Activated T-cell treated with anti-CD3 and anti-CD28 coated beads, Interleukin-2, amount 50 U/mL, for 4 hours (primary cell): ENCODE measurements at regions not wholly inside any gene's neighbourhood (a gene's known extent, or its start where the extent isn't known, plus 50 kb on each side); places are given as distances from the start of the nearest gene placed in this dataset.
"Not testable (repeated sequence)": the region's sequence is repeated elsewhere in the genome, so short reads cannot be mapped to it uniquely, and the experiment has no call there.

Source experiments
- ATAC-seq, 2 donors: fragments of 200-7000 bp; cut with Tn5 transposase; one replicate each; pipeline ENCODE4 v1.10.0; 2021
- DNase-seq: peaks from one replicate; pipeline ENCODE4 v3.0.0-alpha.2; 2020
- H3K27me3 Mint-ChIP-seq: one replicate; pipeline ENCODE4 v1.8.0; 2021; ENCODE audit warnings: low read depth, mixed read lengths
- H3K36me3 Mint-ChIP-seq: one replicate; pipeline ENCODE4 v1.8.0; 2022; ENCODE audit warnings: mixed read lengths; ENCODE audit not compliant: insufficient read depth
- H3K4me1 Mint-ChIP-seq: one replicate; pipeline ENCODE4 v1.8.0; 2021; ENCODE audit warnings: low read depth, mixed read lengths
- H3K4me3 Mint-ChIP-seq: one replicate; pipeline ENCODE4 v1.8.0; 2021; ENCODE audit warnings: mild to moderate bottlenecking, moderate library complexity, mixed read lengths
- H3K9me3 Mint-ChIP-seq: one replicate; pipeline ENCODE4 v1.8.0; 2021; ENCODE audit warnings: mixed read lengths

DNA sequence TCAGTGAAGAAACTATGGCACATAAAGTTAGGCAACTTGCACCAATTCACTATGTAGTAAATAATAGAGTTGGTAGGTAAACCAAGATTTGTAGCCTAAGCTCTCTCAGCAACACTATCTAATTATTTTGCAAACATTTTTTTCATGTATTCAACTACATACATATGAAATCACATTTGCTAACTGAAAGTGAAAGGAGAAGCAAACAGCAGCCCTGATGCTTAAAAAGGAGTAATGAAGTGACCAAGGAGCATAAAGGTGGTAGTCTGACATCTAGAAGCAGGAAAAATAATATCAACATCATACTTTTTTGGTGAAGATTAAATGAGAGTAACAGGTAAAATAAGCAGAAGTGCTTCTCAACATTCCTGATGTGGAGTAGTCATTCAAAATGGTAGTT is 603.7 kb downstream of the GRXCR1 start:
- no peaks in the 10 kb centered on the region for H3K27me3 Mint-ChIP-seq
- H3K36me3 Mint-ChIP-seq: no peaks in the 10 kb centered on the region
- ATAC-seq (no peak), DNase-seq (no peak)
- no peaks in the 10 kb centered on the region for H3K4me1 Mint-ChIP-seq
- H3K9me3 Mint-ChIP-seq: peaks cover 10% of the 10 kb centered on the region
- H3K4me3 Mint-ChIP-seq: no peak overlapping the region

DNA sequence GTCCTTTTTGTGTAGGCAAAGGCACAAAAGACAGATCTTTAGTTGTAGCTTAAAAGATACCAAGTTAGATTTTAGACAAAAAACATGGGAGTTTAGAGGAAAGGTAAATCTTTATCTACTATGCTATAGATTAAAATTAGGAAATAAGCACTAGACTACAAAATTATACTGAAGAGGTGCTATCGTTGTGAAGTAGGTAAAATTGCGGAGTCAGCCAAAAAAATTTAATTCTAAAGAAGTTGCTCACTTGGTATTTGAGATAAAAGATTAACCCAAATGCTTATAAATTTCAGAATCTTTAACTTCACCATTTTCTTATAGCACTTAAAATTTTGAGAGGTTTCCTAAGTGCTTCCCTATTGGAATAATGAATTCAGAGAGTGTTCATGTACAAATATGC is 604.1 kb downstream of the GRXCR1 start:
- Mint-ChIP-seq H3K36me3 (no peaks in the 10 kb centered on the region), H3K4me1 (no peaks in the 10 kb centered on the region), H3K4me3 (no peak overlapping the region), H3K27me3 (no peaks in the 10 kb centered on the region), H3K9me3 (peaks cover 10% of the 10 kb centered on the region)
- ATAC-seq (no peak), DNase-seq (no peak)

DNA sequence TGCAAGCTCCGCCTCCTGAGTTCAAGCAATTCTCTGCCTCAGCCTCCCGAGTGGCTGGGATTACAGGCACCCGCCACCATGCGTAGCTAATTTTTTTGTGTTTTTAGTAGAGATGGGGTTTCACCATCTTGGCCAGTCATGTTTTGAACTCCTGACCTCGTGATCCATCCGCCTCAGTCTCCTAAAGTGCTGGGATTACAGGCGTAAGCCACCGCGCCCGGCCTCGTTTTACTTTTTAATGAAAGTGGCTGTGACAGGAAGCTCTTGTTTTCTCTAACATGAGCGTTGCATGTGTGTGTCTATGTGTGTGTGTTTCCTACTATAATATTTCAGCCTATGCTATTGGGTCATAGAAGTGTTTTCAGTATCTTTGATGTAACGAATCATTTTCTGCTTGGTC is 613.3 kb downstream of the GRXCR1 start:
- not testable (repeated sequence) for ATAC-seq, H3K4me1 Mint-ChIP-seq, DNase-seq, H3K36me3 Mint-ChIP-seq, H3K27me3 Mint-ChIP-seq, H3K4me3 Mint-ChIP-seq
- H3K9me3 Mint-ChIP-seq: peaks cover 26% of the 10 kb centered on the region

DNA sequence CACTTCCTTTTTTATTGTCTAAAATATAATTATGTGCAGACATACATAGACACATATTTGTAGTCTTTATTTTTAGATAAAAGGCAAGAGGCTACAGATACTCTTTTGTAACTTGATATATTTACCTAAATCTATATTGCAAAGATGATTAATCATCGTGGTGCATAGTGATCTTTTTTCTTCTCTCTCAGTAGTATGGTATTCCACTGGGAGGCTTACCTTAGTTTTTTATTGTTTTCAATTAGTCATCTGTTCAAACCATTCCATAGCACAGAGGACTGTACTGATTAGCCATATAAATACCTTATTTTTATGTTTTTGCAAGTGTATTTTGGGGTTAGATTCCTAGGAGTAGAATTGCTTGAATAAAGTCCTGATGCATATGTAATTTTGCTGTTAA is 619.7 kb downstream of the GRXCR1 start:
- H3K27me3 Mint-ChIP-seq: no peaks in the 10 kb centered on the region
- no peaks in the 10 kb centered on the region for H3K36me3 Mint-ChIP-seq
- H3K4me3 Mint-ChIP-seq: no peak overlapping the region
- ATAC-seq (no peak), DNase-seq (no peak)
- no peaks in the 10 kb centered on the region for H3K4me1 Mint-ChIP-seq
- peaks cover 14% of the 10 kb centered on the region for H3K9me3 Mint-ChIP-seq

DNA sequence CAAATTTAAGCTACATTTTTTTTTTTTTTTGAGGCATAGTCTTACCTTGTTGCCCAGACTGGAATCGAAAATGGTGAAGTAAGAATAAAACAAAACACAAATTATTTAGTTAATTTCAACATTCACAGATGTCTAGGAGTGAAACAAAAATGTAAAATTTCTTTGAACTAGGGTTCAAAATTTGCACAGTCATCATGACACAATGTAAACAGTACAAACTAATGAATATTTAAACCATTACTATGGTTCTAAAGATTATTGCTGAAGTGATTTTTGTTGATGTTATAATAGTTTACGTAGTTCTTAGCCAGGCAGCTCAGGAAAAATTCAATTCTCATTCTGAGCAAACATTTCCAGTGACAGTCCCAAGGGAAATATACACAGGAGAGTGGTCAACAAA is 633.1 kb downstream of the GRXCR1 start:
- no peaks in the 10 kb centered on the region for H3K27me3 Mint-ChIP-seq
- no peak overlapping the region for H3K4me3 Mint-ChIP-seq
- no peaks in the 10 kb centered on the region for H3K9me3 Mint-ChIP-seq
- ATAC-seq (no peak), DNase-seq (no peak)
- H3K36me3 Mint-ChIP-seq: no peaks in the 10 kb centered on the region
- H3K4me1 Mint-ChIP-seq: no peaks in the 10 kb centered on the region

DNA sequence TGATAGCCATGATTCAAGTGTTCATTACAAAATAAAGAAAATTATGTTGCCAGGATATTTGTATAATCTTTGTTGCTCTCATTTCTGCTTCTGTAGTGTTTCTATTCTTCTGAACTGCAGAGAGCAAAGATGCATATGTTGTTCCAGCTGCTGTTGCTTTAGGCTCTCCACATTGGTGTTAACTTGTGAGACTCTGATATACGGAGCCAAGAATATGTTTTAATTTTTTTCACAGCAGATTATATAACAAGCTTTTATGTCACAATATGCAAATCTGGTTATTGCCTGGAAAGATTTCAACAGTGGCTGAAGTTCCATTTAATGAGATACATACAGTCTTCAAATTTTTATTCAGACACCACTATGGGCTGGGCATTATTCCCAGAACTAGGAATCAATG is 655.0 kb downstream of the GRXCR1 start:
- Mint-ChIP-seq H3K36me3 (no peaks in the 10 kb centered on the region), H3K27me3 (no peaks in the 10 kb centered on the region), H3K9me3 (peaks cover 13% of the 10 kb centered on the region), H3K4me3 (no peak overlapping the region), H3K4me1 (no peaks in the 10 kb centered on the region)
- no peak for ATAC-seq
- DNase-seq: no peak

DNA sequence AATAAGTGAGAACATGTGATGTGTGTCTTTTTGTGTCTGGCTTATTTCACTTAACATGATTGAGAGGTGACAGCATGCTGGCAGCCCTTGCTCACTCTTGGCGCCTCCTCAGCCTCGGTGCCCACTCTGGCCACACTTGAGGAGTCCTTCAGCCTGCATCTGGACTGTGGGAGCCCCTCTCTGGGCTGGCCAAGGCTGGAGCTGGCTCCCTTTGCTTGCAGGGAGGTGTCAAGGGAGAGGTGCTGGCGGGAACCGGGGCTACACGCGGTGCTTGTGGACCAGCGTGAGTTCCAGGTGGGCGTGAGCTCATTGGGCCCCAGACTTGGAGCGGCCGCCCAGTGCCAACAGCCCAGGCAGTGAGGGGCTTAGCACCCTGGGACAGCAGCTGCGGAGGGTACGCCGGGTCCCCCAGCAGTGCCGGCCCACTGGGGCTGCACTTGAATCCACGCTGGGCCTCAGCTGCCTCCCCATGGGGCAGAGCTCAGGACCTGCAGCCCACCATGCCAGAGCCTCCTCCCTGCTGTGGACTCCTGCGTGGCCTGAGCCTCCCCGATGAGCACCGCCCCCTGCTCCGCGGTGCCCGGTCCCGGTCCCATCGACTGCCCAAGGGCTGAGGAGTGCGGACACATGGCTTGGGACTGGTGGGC is 658.6 kb downstream of the GRXCR1 start:
- Mint-ChIP-seq H3K4me1 (no peaks in the 10 kb centered on the region), H3K4me3 (no peak overlapping the region), H3K36me3 (no peaks in the 10 kb centered on the region), H3K27me3 (no peaks in the 10 kb centered on the region), H3K9me3 (peaks cover 27% of the 10 kb centered on the region)
- DNase-seq (no peak), ATAC-seq (no peak)

DNA sequence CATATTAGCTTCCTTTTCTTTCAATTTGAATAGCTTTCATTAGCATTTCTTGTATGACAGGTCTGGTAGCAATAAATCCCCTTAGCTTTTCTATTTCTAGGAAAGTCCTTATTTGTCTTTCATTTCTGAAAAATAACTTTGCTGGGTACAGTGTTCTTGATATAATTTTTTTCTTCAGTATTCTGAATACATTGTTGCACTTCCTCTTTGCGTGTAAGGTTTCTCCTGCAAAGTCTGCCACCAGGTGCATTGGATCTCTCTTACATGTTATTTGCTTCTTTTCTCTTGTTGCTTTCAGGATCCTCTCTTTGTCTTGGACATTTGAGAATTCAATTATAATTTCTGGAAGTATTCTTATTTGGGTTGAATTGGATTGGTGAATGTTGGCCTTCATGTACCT is 663.7 kb downstream of the GRXCR1 start:
- Mint-ChIP-seq H3K4me1 (no peaks in the 10 kb centered on the region), H3K9me3 (peaks cover 22% of the 10 kb centered on the region)

DNA sequence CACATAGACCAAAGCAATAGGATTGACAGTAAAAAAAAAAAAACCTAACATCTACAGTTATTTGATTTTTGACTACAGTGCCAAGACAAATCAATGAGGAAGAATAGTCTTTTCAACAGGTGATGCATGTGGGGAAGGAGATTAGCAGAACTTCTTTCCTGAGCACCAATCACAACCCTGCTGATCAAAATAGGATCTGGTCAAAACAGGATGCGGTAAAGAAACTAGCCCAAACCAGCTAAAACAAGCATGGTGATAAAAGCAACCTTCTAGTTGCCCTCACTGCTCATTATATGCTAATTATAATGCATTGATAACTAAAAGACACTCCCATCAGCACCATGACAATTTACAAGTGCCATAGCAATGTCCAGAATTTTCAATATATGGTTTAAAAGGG is 667.5 kb downstream of the GRXCR1 start:
- H3K27me3 Mint-ChIP-seq: no peaks in the 10 kb centered on the region
- DNase-seq (no peak), ATAC-seq (no peak)
- no peaks in the 10 kb centered on the region for H3K4me1 Mint-ChIP-seq
- H3K9me3 Mint-ChIP-seq: peaks cover 17% of the 10 kb centered on the region
- H3K4me3 Mint-ChIP-seq: no peak overlapping the region
- no peaks in the 10 kb centered on the region for H3K36me3 Mint-ChIP-seq

More for the DNA sequence above, 663.7 kb downstream of the GRXCR1 start:
- Mint-ChIP-seq H3K27me3 (no peaks in the 10 kb centered on the region), H3K36me3 (no peaks in the 10 kb centered on the region), H3K4me3 (no peak overlapping the region)
- ATAC-seq (no peak), DNase-seq (no peak)

DNA sequence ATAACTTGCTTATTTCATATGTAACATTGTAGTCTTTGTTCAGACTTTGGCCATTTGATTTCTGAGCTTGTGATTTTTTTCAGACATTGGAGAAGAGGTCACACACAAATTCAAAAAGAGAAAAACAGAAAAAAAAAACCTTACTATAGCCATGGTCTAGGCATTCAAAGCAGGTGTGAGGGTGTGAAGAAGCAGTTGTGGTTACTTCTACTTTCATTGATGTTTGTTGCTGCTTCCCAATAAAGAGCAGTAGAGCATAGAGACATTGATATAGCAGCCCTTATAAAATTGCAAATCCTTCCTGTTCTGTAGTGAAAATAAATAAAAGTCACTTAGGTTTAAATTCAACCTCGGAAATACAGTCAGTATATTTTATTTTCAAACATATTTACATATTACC is 671.6 kb downstream of the GRXCR1 start:
- H3K4me3 Mint-ChIP-seq: no peak overlapping the region
- H3K27me3 Mint-ChIP-seq: no peaks in the 10 kb centered on the region
- H3K9me3 Mint-ChIP-seq: peaks cover 15% of the 10 kb centered on the region
- DNase-seq (no peak), ATAC-seq (no peak)
- H3K4me1 Mint-ChIP-seq: no peaks in the 10 kb centered on the region
- H3K36me3 Mint-ChIP-seq: no peaks in the 10 kb centered on the region

DNA sequence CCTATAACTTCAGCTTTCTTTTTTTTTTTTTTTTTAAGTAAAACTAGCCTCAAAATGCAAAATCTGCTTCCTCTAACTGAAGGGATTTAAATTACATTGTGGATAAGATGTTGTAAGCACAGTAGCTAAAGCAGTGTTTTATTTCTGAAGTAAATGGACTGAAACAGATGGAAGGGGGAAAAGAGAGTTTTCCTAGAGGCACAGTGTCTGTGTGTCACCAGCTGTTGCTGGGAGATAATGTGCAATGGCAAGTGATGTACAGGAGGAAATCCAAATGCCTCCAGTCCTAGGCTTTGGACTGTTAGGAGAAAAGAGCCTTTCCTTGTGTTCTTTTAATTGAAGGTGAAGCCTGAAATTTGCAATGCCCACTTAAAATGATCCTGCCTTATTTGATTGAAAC is 672.1 kb downstream of the GRXCR1 start:
- H3K4me1 Mint-ChIP-seq: no peaks in the 10 kb centered on the region
- DNase-seq (no peak), ATAC-seq (no peak)
- no peaks in the 10 kb centered on the region for H3K27me3 Mint-ChIP-seq
- no peaks in the 10 kb centered on the region for H3K36me3 Mint-ChIP-seq
- H3K9me3 Mint-ChIP-seq: peaks cover 15% of the 10 kb centered on the region
- no peak overlapping the region for H3K4me3 Mint-ChIP-seq

DNA sequence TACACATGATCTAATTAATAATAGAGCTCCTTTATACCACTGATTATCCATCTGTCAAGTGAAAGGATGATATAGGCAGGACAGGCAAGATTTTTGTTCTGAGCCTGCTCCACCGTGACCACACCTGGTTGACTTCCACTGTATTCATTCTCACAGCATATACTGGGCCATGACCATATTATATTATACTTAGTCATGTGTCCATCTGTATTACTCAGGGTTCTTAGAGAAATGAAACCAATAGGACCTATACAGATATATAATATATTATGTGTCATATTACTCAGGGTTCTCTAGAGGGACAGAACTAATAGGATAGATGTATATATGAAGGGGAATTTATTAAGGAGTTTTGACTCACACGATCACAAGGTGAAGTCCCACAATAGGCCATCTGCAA is 675.1 kb downstream of the GRXCR1 start:
- no peaks in the 10 kb centered on the region for H3K36me3 Mint-ChIP-seq
- peaks cover 13% of the 10 kb centered on the region for H3K9me3 Mint-ChIP-seq
- ATAC-seq: no peak
- H3K4me1 Mint-ChIP-seq: no peaks in the 10 kb centered on the region
- no peak overlapping the region for H3K4me3 Mint-ChIP-seq
- no peak for DNase-seq
- no peaks in the 10 kb centered on the region for H3K27me3 Mint-ChIP-seq

DNA sequence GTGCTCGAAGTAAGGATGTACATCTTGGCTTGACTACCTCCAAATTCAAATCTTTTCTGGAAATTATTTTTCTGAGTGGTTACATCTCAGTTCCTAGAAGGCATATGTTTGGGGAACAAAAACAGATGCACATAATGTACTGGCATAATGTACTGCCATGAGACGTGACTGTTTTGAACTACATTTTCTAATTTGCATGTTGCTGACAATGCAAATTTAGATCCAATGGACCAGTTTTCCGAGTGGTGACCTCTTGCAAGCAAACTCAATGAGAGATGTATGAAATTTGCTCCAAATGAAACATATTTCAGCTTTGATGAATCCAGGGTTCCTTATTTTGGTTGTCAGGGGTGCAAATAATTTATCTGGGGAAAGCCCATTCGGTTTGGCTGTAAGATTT is 694.3 kb downstream of the GRXCR1 start:
- H3K9me3 Mint-ChIP-seq: peaks cover 12% of the 10 kb centered on the region
- H3K4me3 Mint-ChIP-seq: no peak overlapping the region
- no peaks in the 10 kb centered on the region for H3K36me3 Mint-ChIP-seq
- no peaks in the 10 kb centered on the region for H3K27me3 Mint-ChIP-seq
- DNase-seq (no peak), ATAC-seq (no peak)
- H3K4me1 Mint-ChIP-seq: no peaks in the 10 kb centered on the region

DNA sequence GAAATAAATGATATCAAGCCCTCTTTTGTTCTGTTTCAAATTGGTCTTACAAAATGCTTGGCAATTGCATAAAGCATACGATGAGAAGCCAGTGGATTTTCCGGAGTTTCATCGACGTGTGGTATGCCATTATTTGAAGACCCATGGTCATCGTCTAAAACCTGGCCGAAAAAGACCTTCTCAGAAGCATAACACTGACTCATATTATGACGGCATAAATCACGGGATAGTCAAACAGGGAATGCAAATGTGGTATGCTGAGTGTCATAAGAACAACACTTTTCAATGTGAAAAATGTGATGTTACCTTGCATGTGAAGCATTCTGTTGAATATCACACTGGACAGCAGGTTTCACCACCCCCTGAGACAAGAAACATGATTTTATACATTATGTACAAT is 695.2 kb downstream of the GRXCR1 start:
- H3K4me3 Mint-ChIP-seq: no peak overlapping the region
- ATAC-seq: no peak
- no peaks in the 10 kb centered on the region for H3K4me1 Mint-ChIP-seq
- no peaks in the 10 kb centered on the region for H3K27me3 Mint-ChIP-seq
- H3K9me3 Mint-ChIP-seq: peaks cover 5% of the 10 kb centered on the region
- H3K36me3 Mint-ChIP-seq: no peaks in the 10 kb centered on the region
- DNase-seq: no peak

DNA sequence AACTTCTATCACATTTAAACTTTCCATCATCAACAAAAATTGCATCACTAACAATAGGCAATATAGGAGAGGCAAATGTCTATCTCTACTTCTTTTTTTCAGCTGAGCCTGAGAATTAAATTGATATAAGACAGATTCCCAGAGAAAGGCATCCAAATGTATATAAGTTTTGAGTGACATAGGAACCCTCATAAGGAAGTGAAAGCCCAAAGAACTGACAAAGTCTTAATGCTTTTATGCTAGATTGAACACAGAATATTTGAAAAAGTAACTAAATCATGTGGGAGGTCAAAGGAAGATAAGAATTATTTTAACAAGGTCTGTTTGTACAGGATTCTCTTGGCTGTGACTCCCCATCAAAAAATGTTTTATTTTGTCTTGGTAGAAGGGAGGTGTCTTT is 714.9 kb downstream of the GRXCR1 start:
- Mint-ChIP-seq H3K9me3 (peaks cover 7% of the 10 kb centered on the region), H3K27me3 (no peaks in the 10 kb centered on the region), H3K4me3 (no peak overlapping the region), H3K36me3 (no peaks in the 10 kb centered on the region), H3K4me1 (no peaks in the 10 kb centered on the region)
- DNase-seq (no peak), ATAC-seq (no peak)
